GM23338 (cell line): ENCODE measurements at regions not wholly inside any gene's neighbourhood (a gene's known extent, or its start where the extent isn't known, plus 50 kb on each side); places are given as distances from the start of the nearest gene placed in this dataset.

Experiments used
- ATAC-seq: fragments of 200-7000 bp; cut with Tn5 transposase; 3 replicates; pipeline ENCODE4 v1.9.1; 2020
- DNase-seq: peaks from one replicate; pipeline ENCODE4 v3.0.0-alpha.2; 2015; ENCODE audit warnings: low spot score
- H2AFZ ChIP-seq: fragments of 200-600 bp; sonication (generic); 2 replicates; pipeline ENCODE4 v1.8.0; 2016; ENCODE audit warnings: antibody characterized with exemption, mild to moderate bottlenecking, moderate library complexity
- H3F3A ChIP-seq: fragments of 200-600 bp; sonication (generic); replicated peaks from 2 replicates; pipeline ENCODE4 v1.8.0; 2017; ENCODE audit warnings: antibody characterized with exemption, mixed run types, low read depth
- H3K27ac ChIP-seq: fragments of 200-600 bp; sonication (generic); 2 replicates; pipeline ENCODE4 v1.6.1; 2016; ENCODE audit warnings: low read depth
- H3K27me3 ChIP-seq: fragments of 200-600 bp; sonication (generic); 2 replicates; pipeline ENCODE4 v1.8.0; 2016; ENCODE audit warnings: mild to moderate bottlenecking, mixed run types, moderate library complexity; ENCODE audit not compliant: insufficient read depth
- H3K36me3 ChIP-seq: fragments of 200-600 bp; sonication (generic); 2 replicates; pipeline ENCODE4 v1.8.0; 2016; ENCODE audit warnings: mild to moderate bottlenecking; ENCODE audit not compliant: insufficient read depth
- H3K4me1 ChIP-seq: fragments of 200-600 bp; sonication (generic); 2 replicates; pipeline ENCODE4 v1.8.0; 2016; ENCODE audit warnings: mild to moderate bottlenecking, moderate library complexity; ENCODE audit not compliant: insufficient read depth
- H3K4me2 ChIP-seq: fragments of 200-600 bp; sonication (generic); 2 replicates; pipeline ENCODE4 v1.7.1; 2017; ENCODE audit warnings: mixed run types
- H3K4me3 ChIP-seq: fragments of 200-600 bp; sonication (generic); 2 replicates; pipeline ENCODE4 v1.6.1; 2016; ENCODE audit warnings: mixed run types
- H3K79me2 ChIP-seq: fragments of 200-600 bp; sonication (generic); replicated peaks from 2 replicates; pipeline ENCODE4 v1.8.0; 2017; ENCODE audit warnings: mild to moderate bottlenecking; ENCODE audit not compliant: insufficient read depth
- H3K9me2 ChIP-seq: fragments of 200-600 bp; sonication (generic); 2 replicates; pipeline ENCODE4 v1.8.0; 2017; ENCODE audit not compliant: insufficient read depth
- H4K20me1 ChIP-seq: fragments of 200-600 bp; sonication (generic); replicated peaks from 2 replicates; pipeline ENCODE4 v1.8.0; 2017; ENCODE audit warnings: mild to moderate bottlenecking; ENCODE audit not compliant: insufficient read depth
- H3K27ac Mint-ChIP-seq: 2 replicates; pipeline ENCODE4 v1.8.0; 2020; ENCODE audit warnings: inconsistent platforms, mild to moderate bottlenecking, moderate library complexity, mixed read lengths
- H3K27me3 Mint-ChIP-seq: 3 replicates; pipeline ENCODE4 v1.8.0; 2022; ENCODE audit warnings: low read depth, mild to moderate bottlenecking, moderate library complexity, mixed read lengths, inconsistent platforms; ENCODE audit not compliant: insufficient read depth, poor library complexity
- H3K36me3 Mint-ChIP-seq: 3 replicates; pipeline ENCODE4 v1.8.0; 2021; ENCODE audit warnings: low read depth, mild to moderate bottlenecking, inconsistent platforms, moderate library complexity, mixed read lengths
- H3K4me1 Mint-ChIP-seq: 3 replicates; pipeline ENCODE4 v1.8.0; 2020; ENCODE audit warnings: mild to moderate bottlenecking, inconsistent platforms, mixed read lengths
- H3K4me3 Mint-ChIP-seq: 3 replicates; pipeline ENCODE4 v1.8.0; 2021; ENCODE audit warnings: moderate library complexity, mild to moderate bottlenecking, inconsistent platforms, mixed read lengths
- H3K9me3 Mint-ChIP-seq: 3 replicates; pipeline ENCODE4 v1.8.0; 2020; ENCODE audit warnings: moderate library complexity, mild to moderate bottlenecking, inconsistent platforms, mixed read lengths
- CREB1 ChIP-seq: fragments of 250-450 bp; sonication (Bioruptor Pico); IDR thresholded peaks from 2 replicates; pipeline ENCODE4 v1.5.0; 2020; ENCODE audit warnings: low read depth, mild to moderate bottlenecking, moderate library complexity
- CTCF ChIP-seq, 2 experiments: fragments of 200-600 bp in 1 of 2; sonication (generic) in 1 of 2; conservative IDR thresholded peaks; 2 replicates each; pipeline versions ENCODE4 v1.5.1 to v1.6.1; 2016 to 2017; ENCODE audit warnings: antibody characterized with exemption in 2 of 2, low read depth in 2 of 2, mild to moderate bottlenecking in 2 of 2, moderate library complexity in 1 of 2
- EZH2 ChIP-seq: fragments of 200-600 bp; sonication (generic); IDR thresholded peaks from one replicate; pipeline ENCODE4 v1.8.0; 2017; ENCODE audit warnings: antibody characterized with exemption, mild to moderate bottlenecking, low read depth; ENCODE audit not compliant: unreplicated experiment
- EZH2phosphoT487 ChIP-seq: fragments of 200-600 bp; sonication (generic); IDR thresholded peaks from one replicate; pipeline ENCODE4 v1.8.1; 2018; ENCODE audit warnings: antibody characterized with exemption; ENCODE audit not compliant: unreplicated experiment
- JUNB ChIP-seq: IDR thresholded peaks from one replicate; pipeline ENCODE4 v1.6.1; 2016; ENCODE audit warnings: antibody characterized with exemption; ENCODE audit not compliant: unreplicated experiment
- POLR2AphosphoS5 ChIP-seq: IDR thresholded peaks from 2 replicates; pipeline ENCODE4 v1.6.1; 2016; ENCODE audit warnings: antibody characterized with exemption, low read depth
- STAT1 ChIP-seq: IDR thresholded peaks from one replicate; pipeline ENCODE4 v1.6.1; 2016; ENCODE audit warnings: antibody characterized with exemption; ENCODE audit not compliant: unreplicated experiment
- ZNF331 ChIP-seq: fragments of 250-450 bp; sonication (Bioruptor Pico); IDR thresholded peaks from 2 replicates; pipeline ENCODE4 v1.5.0; 2020; ENCODE audit warnings: low read depth, mild to moderate bottlenecking, moderate library complexity
- TF ChIP-seq, protein P1 (sequence below): IDR thresholded peaks from 2 replicates; pipeline ENCODE4 v1.6.1; 2016; ENCODE audit warnings: antibody characterized with exemption
- TF ChIP-seq, protein P2 (sequence below): IDR thresholded peaks from one replicate; pipeline ENCODE4 v1.6.1; 2018; ENCODE audit warnings: antibody characterized with exemption; ENCODE audit not compliant: unreplicated experiment

DNA sequence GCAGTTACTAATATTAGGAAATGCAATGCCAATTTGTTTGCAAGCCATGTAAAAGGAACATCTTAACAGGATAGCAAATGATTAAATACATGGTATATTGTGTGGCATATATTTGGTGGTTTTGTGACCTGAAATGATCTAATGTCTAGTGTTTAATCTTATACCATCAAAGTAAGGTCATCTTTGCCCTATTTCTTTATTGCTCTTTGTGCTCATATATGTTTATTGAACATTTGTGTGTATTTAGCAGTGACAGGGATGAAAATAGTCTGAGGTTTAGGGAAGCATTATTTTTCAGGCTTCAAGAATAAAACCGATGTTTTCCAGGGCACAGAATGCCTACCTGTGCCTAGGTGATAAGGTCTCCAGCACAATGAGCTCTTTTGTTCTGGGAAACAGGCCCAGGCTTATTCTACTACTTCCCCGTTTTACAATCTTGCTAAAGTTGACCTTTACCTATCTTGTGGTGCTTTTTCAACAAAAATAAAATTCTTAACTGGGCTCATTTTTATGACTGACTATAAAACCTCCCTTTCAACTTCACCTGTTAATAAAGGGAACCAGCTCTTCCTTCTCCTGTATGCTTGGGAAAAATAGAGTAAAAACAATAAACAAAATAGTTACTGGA, 105.6 kb upstream of the ANKH start:
- Mint-ChIP-seq H3K9me3 (peaks cover 15% of the 10 kb centered on the region), H3K4me3 (no peak overlapping the region), H3K36me3 (peaks cover 4% of the 10 kb centered on the region; the same call in 1 of the 3 replicates), H3K27ac (no peak overlapping the region), H3K4me1 (no peaks in the 10 kb centered on the region), H3K27me3 (no peaks in the 10 kb centered on the region)
- peaks cover 8% of the 10 kb centered on the region for H3K9me2 ChIP-seq
- H3K79me2 ChIP-seq: no peaks in the 10 kb centered on the region
- no peaks in the 10 kb centered on the region for H3K36me3 ChIP-seq
- H3K4me3 ChIP-seq: no peak overlapping the region
- H3K4me1 ChIP-seq: no peaks in the 10 kb centered on the region
- DNase-seq (no peak), ATAC-seq (no peak)
- no peak overlapping the region for H2AFZ ChIP-seq
- no peak overlapping the region for H3K4me2 ChIP-seq
- H3F3A ChIP-seq: no peaks in the 10 kb centered on the region
- H3K27me3 ChIP-seq: no peaks in the 10 kb centered on the region
- TF ChIP-seq EZH2 (no peak), ZNF331 (CRISPR knock-in tag) (no peak), CREB1 (CRISPR knock-in tag) (no peak), POLR2AphosphoS5 (no peak), STAT1 (no peak), EZH2phosphoT487 (no peak), CTCF (conservative IDR thresholded peaks at IDR 0.05; ENCODE audit: low read depth in 2 of 2) (no peak), JUNB (no peak)
- TF ChIP-seq, protein P1, sequence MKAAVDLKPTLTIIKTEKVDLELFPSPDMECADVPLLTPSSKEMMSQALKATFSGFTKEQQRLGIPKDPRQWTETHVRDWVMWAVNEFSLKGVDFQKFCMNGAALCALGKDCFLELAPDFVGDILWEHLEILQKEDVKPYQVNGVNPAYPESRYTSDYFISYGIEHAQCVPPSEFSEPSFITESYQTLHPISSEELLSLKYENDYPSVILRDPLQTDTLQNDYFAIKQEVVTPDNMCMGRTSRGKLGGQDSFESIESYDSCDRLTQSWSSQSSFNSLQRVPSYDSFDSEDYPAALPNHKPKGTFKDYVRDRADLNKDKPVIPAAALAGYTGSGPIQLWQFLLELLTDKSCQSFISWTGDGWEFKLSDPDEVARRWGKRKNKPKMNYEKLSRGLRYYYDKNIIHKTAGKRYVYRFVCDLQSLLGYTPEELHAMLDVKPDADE: no peak
- TF ChIP-seq, protein P2, sequence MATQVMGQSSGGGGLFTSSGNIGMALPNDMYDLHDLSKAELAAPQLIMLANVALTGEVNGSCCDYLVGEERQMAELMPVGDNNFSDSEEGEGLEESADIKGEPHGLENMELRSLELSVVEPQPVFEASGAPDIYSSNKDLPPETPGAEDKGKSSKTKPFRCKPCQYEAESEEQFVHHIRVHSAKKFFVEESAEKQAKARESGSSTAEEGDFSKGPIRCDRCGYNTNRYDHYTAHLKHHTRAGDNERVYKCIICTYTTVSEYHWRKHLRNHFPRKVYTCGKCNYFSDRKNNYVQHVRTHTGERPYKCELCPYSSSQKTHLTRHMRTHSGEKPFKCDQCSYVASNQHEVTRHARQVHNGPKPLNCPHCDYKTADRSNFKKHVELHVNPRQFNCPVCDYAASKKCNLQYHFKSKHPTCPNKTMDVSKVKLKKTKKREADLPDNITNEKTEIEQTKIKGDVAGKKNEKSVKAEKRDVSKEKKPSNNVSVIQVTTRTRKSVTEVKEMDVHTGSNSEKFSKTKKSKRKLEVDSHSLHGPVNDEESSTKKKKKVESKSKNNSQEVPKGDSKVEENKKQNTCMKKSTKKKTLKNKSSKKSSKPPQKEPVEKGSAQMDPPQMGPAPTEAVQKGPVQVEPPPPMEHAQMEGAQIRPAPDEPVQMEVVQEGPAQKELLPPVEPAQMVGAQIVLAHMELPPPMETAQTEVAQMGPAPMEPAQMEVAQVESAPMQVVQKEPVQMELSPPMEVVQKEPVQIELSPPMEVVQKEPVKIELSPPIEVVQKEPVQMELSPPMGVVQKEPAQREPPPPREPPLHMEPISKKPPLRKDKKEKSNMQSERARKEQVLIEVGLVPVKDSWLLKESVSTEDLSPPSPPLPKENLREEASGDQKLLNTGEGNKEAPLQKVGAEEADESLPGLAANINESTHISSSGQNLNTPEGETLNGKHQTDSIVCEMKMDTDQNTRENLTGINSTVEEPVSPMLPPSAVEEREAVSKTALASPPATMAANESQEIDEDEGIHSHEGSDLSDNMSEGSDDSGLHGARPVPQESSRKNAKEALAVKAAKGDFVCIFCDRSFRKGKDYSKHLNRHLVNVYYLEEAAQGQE: no peak
- H3K27ac ChIP-seq: no peak overlapping the region
- H4K20me1 ChIP-seq: no peaks in the 10 kb centered on the region
